ENCODE measurements at regions not wholly inside any gene's neighbourhood (a gene's known extent, or its start where the extent isn't known, plus 50 kb on each side); places are given as distances from the start of the nearest gene placed in this dataset.
"Not testable (repeated sequence)": the region's sequence is repeated elsewhere in the genome, so short reads cannot be mapped to it uniquely, and the experiment has no call there.

DNA sequence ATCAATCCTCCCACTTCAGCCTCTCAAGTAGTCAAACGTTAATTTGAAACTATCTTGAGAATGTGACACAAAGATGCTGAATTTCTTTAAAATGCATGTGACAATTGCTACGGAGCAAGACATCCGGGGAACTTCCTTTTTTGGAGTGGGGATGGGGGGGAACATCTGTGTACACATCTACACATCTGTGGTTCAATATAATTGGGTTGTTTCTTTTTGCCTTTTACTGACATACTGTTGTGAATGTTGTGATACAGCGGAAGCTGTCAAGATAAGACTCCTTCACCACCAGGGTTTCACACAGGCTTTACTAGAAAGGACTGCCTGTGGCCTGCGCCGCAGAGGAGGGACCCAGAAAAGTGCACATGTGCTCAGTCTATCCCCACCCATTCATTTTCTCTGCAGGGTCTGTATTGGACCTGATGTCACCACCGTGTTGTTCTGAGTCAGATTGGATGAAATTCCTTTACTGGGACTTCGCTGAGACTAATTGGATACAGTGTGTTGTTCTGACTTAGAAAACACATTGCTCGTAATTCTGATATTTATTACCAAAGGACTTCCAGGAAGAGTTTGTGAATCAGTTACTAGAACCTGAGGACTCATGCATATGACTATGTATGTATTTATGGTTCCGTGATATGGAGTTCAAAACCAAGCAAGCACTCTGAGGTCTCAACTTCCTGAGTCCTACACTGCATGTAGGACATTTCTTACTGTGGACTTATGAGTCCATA lies 98.7 kb upstream of the SGK1 start:
- no peak for DNase-seq

DNA sequence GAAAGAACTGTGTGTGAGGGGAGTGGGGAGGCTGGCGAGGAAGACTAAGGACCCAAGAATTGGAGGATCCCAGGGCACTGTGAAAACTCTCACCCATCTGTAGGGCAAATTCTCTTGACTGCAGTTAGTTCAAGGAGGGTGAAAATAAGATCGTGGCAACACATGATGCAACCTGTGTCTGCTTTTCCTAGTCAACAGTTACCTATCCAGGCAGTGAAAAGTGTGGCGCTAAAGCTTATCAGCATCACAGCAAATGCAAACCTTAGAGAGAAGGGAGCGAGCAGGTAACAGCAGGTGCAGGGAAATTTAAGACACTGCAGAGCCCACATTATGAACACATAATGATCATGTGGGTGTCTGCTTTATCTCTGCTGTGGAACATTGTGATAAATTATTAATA lies 97.7 kb upstream of the SGK1 start:
- no peak for DNase-seq

- no peak for DNase-seq
Measured at GRCh38 chr6:134415194-134415593, 97.3 kb upstream of the SGK1 start.

GRCh38 chr6:134414793-134415192 lies 96.9 kb upstream of the SGK1 start:
- DNase-seq = no peak

- DNase-seq = no peak
Measured at GRCh38 chr6:134413241-134413643, 95.3 kb upstream of the SGK1 start.

GRCh38 chr6:134410541-134410940 lies 92.6 kb upstream of the SGK1 start:
- no peak for DNase-seq

DNA sequence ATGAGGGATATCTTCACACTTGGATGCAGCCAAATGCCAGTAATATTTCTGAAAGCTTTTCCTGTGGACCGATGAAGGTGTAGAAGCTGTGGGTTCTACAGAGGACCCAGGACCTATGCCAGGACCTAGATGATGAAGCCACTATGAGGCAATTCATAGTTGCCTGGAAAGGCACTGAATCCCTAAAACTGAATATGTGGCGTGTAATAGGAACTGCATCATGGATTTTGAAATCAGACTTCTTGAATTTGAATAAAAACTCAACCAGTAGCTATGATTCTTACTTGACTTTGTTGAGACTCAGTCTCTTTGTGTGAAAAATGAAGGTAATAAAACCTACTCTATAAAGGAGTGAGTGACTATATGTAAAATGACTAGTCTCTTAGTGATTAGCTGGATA lies 89.9 kb upstream of the SGK1 start:
- DNase-seq = no peak

- no peak for DNase-seq
Measured at GRCh38 chr6:134406311-134406710, 88.4 kb upstream of the SGK1 start.

DNA sequence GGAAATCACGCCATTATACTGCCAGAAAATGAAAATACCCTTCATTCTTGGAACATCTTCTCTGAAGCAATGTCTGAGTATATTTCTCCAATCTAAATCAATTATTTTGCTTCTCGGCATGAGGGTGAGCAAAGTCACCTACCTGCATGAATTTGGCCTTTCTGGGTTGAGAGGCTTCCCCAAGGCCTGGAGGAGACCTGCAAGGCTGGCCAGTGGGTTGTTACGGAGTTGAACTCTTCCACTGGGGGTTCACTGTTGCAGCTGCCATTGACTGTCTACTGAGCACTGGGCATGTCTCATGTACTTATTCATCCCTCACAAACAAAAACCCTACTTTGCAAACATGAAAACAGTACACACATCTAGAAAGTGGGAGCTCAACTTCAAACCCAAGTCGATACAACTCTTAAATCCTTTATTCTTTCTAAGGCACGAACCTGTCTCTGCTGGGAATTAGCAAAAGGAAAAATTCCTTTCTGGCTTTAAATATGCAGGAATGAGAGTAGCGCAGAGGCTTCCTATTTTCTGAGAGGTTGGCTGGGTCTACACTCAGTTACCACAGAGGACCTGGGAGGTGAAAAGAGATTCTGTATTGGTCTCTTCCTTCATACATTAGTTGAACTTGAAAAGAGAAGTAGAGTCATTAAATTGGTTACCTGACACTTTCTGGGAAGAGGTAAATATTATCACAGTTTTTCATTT lies 87.6 kb upstream of the SGK1 start:
- DNase-seq = no peak

DNA sequence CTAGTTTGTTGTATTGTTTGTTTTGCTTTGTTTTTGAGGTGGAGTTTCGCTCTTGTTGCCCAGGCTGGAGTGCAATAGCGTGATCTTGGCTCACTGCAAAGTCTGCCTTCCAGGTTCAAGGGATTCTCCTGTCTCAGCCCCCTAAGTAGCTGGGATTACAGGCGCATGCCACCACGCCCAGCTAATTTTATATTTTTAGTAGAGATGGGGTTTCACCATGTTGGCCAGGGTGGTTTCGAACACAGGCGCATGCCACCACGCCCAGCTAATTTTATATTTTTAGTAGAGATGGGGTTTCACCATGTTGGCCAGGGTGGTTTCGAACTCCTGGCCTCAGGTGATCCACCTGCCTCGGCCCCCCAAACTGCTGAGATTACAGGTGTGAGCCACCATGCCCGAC lies 85.4 kb upstream of the SGK1 start:
- DNase-seq = not testable (repeated sequence)

GRCh38 chr6:134402372-134402984 lies 84.6 kb upstream of the SGK1 start:
- no peak for DNase-seq

- no peak for DNase-seq
Measured at GRCh38 chr6:134400941-134401340, 83.0 kb upstream of the SGK1 start.

DNA sequence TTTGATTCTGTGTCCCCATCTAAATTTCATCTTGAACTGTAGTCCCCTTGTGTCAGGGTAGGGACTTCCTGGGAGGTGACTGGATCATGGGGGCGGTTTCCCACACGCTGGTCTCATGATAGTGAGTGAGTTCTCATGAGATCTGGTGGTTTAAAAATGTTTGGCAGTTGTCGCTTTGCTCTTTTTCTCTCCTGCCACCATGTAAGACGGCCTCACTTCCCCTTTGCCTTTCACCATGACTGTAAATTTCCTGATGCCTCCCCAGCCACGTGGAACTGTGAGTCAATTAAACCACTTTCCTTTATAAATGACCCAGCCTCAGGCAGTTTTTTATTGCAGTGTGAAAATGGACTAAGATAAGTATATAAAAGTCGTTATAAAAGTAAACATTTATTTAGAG lies 80.5 kb upstream of the SGK1 start:
- peak; percentile 9 for DNase-seq

DNA sequence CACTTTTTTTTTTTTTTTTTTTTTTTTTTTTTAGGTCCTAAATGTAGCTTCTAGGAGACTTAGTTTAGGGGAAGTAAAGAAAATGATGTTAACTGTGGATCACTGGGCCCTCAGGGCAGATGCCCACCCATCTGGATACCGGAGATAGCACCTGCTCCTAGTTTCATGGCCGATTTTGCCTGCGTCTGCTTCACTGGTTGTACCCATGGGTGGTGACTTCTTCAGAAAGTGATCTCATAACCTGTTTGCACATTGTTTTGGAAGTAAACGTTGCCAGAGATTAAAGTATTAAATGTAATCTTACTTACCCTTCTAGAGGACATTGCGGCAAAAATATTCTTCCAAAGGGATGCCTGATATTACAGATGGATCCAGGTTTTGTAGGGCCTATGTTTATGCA lies 79.8 kb upstream of the SGK1 start:
- DNase-seq = no peak

DNA sequence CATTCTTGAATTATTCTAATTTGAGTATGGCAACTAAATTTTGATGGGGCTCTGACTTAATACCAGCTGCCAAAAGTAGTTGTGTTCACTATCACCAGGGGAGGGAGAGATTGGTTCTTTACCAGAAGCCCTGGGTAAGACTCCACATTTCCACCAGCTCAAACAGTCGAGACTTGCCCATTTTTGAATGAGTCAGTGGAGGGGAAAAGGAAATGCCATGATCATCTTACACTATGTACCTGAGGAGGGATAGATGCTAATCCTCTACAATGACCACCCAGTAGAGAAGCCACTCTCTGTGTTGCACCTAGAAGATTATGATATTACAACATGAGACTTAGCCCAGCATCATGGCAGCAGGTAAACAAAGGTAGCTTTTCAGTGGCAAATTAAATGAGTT lies 77.0 kb upstream of the SGK1 start:
- DNase-seq = no peak

- no peak for DNase-seq
Measured at GRCh38 chr6:134394208-134394607, 76.3 kb upstream of the SGK1 start.

- no peak for DNase-seq
Measured at GRCh38 chr6:134391205-134391604, 73.3 kb upstream of the SGK1 start.

DNA sequence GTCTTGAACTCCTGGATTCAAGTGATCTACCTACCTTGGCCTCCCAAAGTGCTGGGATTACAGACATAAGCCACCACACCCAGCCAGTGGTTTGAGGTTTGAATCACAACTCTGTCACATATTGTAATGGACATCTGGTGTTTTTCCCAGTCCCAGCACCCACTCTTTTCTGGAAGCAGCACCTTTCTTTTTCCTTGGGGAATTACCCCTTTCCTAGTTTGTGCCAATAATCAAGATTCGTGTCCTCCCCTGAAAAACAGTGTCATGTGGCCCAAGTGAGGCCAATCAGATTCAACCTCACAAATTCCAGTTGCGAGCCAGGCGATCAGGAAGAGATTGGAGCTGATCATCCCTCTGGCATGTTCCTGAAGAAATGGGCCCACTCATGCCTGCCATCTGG lies 71.7 kb upstream of the SGK1 start:
- no peak for DNase-seq

- no peak for DNase-seq
Measured at GRCh38 chr6:134389129-134389528, 71.2 kb upstream of the SGK1 start.

- DNase-seq = not testable (repeated sequence)
Measured at GRCh38 chr6:134386482-134386881, 68.6 kb upstream of the SGK1 start.

DNA sequence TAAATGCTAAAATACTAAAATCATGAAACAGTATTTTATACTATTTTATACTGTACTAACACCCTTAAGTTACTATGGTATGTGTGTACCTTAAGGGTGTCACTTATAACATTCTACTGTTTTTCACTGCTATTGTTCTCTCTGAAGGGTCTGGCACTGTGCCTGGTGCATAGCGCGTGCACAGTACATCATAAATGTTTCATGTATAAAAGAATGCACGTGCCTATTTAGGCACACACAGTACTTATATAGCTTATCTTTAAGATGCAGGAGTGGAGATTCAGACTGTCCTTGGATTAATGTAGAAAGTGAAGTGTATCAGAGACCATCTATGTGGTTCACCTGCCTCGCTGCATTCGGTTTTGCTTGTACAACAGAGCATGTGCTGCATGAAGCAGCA lies 64.0 kb upstream of the SGK1 start:
- peak; percentile 35 for DNase-seq

DNA sequence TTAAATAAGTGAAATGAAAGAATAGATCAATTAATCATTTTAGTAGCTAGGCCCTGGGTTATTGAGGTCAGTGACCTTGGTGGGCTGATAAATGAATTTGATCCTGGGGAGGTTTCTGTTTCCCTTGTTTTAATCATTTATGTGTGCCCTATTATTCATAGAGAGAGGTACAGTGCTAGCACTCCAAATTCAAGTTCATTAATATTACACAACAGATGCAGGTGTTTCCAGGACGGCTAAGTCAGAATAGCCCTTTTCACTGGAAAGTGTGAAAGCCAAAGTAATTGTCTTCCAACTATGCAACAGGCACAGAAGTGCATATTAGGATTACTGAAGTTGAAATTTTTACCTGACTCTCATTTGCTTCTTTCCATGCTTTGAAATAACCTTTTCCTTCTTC lies 61.7 kb upstream of the SGK1 start:
- no peak for DNase-seq

GRCh38 chr6:134379076-134379475 lies 61.2 kb upstream of the SGK1 start:
- no peak for DNase-seq

GRCh38 chr6:134378426-134378825 lies 60.5 kb upstream of the SGK1 start:
- DNase-seq = no peak

Measured in hematopoietic multipotent progenitor cell treated with erythropoietin and hydrocortisone succinate and interleukin-3 and kit ligand, for 8 days (in vitro differentiated cells).